GM11168 (cell line): ENCODE measurements at regions not wholly inside any gene's neighbourhood (a gene's known extent, or its start where the extent isn't known, plus 50 kb on each side); places are given as distances from the start of the nearest gene placed in this dataset.

Experiments
- in situ Hi-C: fragments of 300-500 bp; cut with MboI; formaldehyde crosslinking; loops from one replicate; pipeline ENCODE4 v1.12.0; 2022; ENCODE audit warnings: low sequenced_read_pairs; ENCODE audit not compliant: unreplicated experiment

GRCh38 chr2:122639711-122640110 lies 884.3 kb downstream of the TSN start:
- in situ Hi-C loops, result no loop called here

DNA sequence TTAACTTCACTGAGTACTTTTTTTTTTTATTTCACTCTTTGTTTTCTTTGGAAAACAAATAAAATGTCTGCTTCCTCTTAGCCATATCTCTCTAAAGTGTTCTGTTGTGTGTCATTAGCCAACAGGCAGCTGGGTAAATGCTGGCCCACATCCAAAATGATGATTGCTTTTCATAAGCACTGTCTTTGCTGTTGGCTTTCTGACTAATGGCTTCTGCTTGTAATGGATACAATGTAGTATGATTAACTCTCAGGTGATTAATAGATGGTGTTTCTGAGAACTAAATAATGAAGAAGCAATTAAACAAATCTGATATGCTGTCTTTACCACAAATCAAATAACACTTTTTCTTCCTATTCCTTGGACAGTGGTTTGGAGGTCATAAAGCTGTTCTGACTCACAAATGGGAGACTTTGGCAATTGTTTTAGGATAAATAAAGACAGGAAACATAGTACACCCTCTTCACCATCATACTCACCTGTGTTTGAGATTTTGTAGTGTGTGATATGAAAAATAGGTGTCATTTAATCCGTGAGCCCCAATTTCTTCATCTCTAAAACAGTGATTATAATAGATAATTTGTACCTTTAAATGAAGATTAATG lies 888.4 kb downstream of the TSN start:
- in situ Hi-C loops, result no loop called here

DNA sequence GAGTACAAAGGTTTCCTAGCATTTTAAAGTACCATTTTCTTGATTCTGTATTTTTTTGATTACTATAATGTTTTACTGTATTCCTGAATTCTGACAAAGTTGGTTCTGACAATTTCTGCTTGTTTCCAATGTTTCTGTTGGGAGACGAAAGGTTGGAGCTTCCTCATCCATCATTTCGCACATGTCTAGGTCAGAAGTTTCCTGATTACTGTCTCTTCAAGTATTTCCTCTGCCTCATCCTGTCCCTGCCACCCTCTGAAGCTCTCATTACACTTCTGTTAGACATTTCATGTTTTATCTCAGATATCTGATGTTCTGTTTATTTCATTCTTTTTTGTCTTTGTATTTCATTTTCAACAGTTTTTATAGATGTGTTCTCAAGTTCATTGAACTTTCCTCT lies 895.8 kb downstream of the TSN start:
- in situ Hi-C loops, result no loop called here

DNA sequence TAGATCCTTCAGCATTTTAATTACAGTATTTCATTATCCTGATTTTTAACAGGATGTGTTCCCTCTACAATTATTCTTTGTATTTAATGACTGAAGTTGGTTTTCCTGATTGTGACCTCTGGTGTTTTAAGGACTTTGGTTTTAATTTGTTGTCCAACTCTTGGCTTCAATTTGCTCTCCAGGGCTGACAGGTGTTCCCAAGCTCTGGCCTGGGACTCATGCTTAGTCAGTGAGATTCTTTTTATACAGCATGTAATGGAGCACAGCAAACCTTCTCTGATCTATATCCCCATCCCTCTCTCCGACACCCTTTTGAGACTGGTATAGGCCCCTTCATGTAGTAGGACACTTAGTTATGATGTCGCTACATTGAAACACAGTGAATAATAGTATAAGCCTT lies 896.3 kb downstream of the TSN start:
- in situ Hi-C loops, result no loop called here

DNA sequence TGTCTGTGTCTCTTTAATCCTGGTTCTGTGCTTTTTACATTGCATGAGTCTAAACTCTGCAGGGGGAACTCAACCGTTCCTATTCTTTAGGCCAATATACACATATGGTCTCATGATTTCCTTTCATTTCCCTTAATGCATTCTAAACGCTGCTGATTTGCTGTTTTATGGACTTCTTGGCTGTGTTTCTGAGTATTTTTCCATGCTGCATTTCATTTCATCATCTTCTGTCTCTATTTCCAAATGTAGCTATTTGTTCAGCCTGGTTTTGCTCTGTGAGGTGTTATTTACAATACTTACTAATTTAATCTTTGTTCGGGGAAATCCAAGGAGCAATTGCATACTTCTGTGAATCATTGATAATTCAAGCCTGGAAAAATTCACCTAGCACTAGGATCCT lies 897.2 kb downstream of the TSN start:
- in situ Hi-C loops, result no loop called here

DNA sequence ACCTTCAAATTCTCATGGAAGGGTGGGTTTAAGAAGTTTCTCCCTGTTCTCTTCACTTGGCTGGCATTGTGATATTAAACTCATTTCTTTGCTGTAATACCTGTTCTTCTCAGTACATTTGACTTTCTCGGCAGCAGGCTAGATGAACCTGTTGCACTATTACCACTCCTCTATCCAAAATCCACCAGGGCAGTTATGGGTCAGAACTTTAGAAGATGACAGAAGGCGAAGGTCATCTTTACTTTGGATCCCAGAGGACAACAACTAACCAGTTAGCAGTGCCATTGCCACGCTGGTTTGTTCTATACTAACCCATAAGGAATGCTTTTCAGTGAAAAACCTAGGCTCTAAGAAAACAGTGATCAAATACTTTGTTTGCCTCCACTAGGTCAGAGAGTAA lies 901.0 kb downstream of the TSN start:
- in situ Hi-C loops, result no loop called here

DNA sequence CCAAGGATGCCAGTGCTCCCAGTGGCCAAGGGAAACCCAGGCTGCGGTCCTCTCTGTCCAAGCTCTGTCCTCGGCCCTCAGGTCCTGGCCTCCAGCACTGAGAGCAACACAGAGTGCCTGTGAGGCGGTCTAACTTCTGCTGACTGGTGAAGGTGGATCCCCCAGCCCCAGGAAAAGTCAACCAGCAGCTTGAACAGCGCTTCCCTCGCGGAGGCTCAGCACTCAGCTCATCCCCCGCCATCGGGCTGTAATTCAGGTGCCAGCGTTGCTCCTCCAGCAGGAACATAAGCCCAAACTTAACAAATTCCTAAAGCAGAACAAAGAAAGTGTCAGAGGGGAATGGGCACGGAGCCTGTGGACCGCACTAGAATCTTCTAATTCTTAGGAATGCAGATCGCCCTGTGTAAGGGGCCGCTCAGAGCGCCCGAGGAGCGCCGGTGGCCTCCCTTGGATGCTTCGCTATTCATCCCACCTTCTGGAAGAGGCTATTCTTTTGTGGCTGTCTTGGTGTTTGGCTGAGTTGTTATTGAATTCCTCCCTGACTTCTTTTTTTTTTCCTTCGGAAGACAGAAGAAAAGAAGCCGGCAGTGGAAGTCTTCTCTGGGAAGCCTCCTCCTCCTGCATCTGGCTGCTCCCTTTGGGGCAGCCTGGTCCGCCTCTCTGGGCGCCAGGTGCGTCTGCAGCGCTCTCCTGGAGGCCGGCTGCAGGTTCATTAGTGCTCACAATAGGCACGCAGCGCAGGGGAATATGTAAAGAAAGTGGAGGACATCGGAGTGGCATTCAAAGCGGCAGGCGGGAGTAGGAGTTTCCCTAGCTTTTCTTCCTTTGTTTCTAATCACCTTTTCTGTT lies 905.6 kb downstream of the TSN start:
- in situ Hi-C loops, result no loop called here

GRCh38 chr2:122663620-122664019 lies 908.2 kb downstream of the TSN start:
- in situ Hi-C loops, result no loop called here

DNA sequence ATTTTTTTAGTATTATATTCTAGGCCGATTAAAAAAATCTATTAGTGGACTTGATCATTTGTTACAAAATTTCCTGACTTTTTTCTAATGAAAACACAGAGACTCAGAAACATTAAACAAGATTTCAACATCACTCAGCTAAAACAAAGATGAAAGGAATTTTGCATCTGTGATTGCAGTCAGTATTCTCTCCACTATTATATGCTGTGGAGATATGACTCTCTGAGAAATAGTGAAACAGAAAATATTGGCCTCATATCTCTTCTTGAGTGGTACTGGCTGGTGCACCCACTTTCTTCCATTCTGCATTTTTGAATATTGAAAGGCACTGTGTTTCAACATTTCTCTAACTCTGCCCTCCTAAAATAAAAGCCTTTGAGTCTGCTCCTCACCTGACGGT lies 914.2 kb downstream of the TSN start:
- in situ Hi-C loops, result no loop called here

- in situ Hi-C loops, result no loop called here
Measured at GRCh38 chr2:122670897-122671296, 915.4 kb downstream of the TSN start.

DNA sequence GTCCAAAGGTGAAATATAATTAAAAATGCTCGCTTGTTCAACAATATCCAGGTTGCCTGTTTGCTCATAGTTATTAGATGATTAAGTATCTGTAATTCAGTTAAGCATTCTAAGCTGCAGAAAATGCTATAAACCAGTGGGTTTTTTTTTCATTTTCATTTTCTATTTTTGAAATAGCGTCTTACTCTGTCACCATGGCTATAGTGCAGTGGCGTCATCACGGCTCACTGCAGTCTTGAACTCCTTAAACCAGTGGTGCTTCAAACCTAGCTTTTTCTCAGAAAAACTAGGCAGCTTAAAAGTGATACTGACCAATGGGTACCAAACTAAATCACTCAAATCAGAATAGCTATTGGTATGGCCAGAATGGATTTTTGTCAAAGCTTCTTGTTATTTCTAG lies 925.2 kb downstream of the TSN start:
- in situ Hi-C loops, result no loop called here

DNA sequence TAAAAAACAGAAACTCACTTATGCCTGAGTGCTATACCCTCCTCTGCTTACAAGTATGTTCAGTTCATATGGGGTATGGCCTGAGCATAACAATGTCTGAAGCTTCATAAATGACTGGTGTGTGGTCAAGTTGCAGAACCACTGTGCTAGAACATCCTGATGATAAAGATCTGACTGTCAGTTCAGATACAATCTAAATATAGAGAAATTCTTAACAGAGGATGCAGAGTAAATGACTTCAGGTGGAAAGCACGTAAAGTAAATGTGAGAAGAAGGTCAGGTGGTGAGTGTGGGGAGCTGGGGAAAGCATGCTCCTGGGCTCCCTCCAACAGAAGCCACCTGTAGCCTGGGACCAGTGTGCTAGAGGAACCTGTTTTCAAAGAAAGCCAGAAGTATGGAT lies 926.2 kb downstream of the TSN start:
- in situ Hi-C loops, result no loop called here

DNA sequence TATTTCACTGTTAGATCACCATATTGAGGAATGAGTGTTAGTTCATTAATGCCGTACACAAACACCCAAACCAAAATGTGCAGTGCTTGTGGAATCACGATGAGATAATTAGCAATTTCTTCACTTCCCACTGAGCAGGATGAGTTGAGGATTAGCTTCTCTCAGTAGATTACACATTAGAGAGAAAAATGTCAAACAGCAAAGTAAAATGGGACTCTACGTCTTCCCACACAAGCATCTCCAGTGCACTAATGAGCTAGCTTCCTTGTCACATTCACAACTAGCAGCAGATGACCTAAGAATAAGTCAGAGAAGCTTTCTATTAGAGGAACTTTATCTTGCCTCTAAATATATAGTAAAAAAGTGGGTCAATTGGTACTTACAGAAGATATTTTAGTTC lies 926.9 kb downstream of the TSN start:
- in situ Hi-C loops, result no loop called here

GRCh38 chr2:122683018-122683417 lies 927.6 kb downstream of the TSN start:
- in situ Hi-C loops, result no loop called here

DNA sequence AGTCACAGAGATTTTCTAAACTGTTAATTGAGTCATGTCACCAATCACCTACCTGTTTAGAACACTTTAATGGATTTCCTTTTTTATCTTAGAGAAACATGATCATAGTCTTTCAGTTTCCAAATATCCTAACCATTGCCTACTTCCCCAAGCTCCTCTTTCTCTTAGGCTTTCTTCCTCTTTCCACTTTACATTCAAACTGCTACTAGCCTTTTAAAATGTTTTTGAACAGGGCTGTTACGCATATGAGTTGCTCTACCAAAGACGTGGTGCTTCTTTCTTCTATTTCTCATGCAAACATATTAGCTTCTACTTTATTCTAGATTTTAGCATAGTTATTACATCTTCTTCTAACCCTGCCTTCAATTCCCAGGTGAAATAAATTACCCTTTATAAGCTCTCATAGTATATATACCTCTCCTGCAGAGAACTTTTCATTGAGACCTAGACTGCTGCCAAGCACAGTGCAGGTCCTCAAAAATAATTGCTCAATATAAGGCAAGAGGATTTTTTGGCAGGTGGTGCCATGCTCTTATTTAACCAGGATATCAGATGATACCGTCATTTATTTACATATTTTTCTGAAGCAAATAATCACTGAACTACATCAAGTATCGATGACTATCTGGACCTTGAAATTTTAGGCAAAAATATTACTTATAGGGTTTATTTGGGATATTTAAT lies 937.1 kb downstream of the TSN start:
- in situ Hi-C loops, result no loop called here

- in situ Hi-C loops, result no loop called here
Measured at GRCh38 chr2:122697415-122697814, 942.0 kb downstream of the TSN start.

GRCh38 chr2:122703676-122704075 lies 948.2 kb downstream of the TSN start:
- in situ Hi-C loops, result no loop called here

DNA sequence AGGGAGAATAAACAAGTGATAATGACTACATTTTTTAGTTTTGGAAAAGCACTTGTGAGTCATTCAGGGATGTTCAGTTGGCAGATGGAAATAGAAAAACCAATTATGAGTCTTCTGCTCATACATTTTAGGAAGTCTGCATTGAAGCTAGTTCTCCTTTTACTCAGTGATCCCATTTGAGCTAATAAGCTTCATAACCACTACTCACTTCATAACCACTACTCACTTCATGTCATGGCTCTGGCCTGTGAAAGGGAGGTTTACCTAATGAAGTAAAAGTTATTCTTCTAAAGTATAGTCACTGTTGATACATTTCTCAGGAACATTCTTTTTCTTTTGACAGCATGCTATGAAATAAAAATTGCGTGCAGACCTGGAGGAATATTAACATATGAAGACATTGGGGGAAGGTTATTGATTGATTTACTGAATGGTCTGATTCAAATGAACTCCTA lies 948.7 kb downstream of the TSN start:
- in situ Hi-C loops, result no loop called here

DNA sequence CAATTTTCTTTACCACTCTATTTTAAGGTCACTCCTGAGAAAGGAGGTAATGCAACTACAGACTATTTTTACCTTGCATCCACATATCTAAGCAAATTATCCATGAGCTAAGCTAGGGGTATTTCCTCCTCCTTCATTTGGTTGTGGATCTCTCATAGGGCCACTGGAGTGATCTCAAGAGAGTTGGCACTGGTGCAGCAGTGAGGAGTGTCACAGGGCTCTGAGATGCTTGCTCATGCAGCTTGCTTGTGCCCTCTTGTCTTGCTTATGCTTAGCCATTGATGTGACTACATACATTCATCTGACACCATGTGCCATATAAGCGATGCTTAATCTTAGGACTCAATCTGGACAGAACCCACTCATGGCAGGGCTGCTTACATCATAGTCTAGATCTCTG lies 950.3 kb downstream of the TSN start:
- in situ Hi-C loops, result no loop called here

DNA sequence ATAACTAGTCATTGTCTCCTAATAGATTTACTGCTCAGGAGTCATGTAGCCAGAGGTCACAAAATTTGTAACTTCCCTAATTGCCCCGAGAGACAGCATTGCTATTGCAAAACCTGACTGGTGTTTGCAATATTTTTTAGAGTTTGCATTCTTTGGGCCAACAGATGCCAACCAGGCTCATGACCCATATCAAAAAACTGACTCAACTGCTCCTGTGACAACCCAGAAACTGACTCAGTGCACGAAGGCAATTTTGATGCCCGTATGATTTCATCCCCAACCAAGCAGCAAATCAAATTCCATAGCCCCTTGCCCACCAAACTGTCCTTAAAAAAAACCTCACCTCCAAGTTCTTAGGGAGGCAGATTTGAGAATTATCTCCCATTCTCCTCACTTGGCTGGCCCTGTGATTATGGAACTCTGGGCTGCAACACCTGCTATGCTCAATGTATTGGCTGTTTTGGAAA lies 951.3 kb downstream of the TSN start:
- in situ Hi-C loops, result no loop called here

DNA sequence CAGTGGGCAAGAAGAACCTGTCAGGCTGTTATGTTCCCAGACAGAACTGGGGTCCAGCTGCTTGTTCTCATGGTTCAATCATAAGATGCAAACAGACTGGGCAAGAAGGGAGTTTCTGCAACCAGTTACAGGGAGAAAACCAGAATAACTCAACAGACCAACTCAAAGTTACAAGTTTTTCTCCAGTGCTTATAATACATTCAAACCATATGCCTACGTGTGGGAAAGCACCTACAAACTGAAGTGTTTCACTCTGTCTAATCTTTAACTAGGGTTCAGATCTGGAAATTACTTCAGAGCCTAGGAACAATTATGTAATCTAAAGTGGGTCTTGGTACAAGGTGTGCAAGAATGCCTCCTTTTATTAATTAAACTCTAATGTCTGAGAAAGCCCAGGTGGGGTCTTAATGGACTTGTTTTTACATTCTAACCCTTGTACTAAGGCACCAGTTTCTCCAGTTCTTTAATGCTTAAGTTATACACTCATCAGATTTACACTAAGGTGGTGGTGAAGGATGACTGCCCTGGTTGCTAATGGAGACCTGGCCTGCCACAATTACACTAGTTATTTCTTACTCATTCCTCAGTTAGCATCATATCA lies 951.9 kb downstream of the TSN start:
- in situ Hi-C loops, result no loop called here
